AG04449 (cell line): ENCODE measurements at regions not wholly inside any gene's neighbourhood (a gene's known extent, or its start where the extent isn't known, plus 50 kb on each side); places are given as distances from the start of the nearest gene placed in this dataset.

Experiments used
- CTCF ChIA-PET: fragments of 350-600 bp; formaldehyde crosslinking; extraction: SDS; loops from one replicate; lab custom pipeline; 2021; ENCODE audit warnings: antibody characterized with exemption; lab: Yijun Ruan, JAX
- POLR2A ChIA-PET: fragments of 400-600, 350-600 bp; formaldehyde crosslinking; extraction: SDS; loops from one replicate; lab custom pipeline; 2020; ENCODE audit warnings: antibody characterized with exemption, inconsistent platforms; lab: Yijun Ruan, JAX
- DNase-seq: peaks from one replicate; pipeline ENCODE4 v3.0.0-alpha.2; 2010; ENCODE audit warnings: low read depth, low spot score
- H3K4me3 ChIP-seq: 2 replicates; pipeline ENCODE4 v1.5.1; 2011; ENCODE audit warnings: low read depth, mild to moderate bottlenecking, control low read depth, low read length
- TF ChIP-seq, protein P1 (sequence below): IDR thresholded peaks from one replicate; pipeline ENCODE4 v1.5.1; 2011; ENCODE audit warnings: mild to moderate bottlenecking, moderate library complexity, low read length, control low read depth, inconsistent platforms; ENCODE audit not compliant: insufficient read depth; ENCODE audit errors: missing control alignments

- no peak overlapping the region for H3K4me3 ChIP-seq
- CTCF ChIA-PET: no interaction called here
- TF ChIP-seq, protein P1, sequence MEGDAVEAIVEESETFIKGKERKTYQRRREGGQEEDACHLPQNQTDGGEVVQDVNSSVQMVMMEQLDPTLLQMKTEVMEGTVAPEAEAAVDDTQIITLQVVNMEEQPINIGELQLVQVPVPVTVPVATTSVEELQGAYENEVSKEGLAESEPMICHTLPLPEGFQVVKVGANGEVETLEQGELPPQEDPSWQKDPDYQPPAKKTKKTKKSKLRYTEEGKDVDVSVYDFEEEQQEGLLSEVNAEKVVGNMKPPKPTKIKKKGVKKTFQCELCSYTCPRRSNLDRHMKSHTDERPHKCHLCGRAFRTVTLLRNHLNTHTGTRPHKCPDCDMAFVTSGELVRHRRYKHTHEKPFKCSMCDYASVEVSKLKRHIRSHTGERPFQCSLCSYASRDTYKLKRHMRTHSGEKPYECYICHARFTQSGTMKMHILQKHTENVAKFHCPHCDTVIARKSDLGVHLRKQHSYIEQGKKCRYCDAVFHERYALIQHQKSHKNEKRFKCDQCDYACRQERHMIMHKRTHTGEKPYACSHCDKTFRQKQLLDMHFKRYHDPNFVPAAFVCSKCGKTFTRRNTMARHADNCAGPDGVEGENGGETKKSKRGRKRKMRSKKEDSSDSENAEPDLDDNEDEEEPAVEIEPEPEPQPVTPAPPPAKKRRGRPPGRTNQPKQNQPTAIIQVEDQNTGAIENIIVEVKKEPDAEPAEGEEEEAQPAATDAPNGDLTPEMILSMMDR: no peak
- no peak for DNase-seq
- POLR2A ChIA-PET: no interaction called here
Measured at GRCh38 chr15:95409626-95410310, 920.7 kb upstream of the NR2F2 start.

DNA sequence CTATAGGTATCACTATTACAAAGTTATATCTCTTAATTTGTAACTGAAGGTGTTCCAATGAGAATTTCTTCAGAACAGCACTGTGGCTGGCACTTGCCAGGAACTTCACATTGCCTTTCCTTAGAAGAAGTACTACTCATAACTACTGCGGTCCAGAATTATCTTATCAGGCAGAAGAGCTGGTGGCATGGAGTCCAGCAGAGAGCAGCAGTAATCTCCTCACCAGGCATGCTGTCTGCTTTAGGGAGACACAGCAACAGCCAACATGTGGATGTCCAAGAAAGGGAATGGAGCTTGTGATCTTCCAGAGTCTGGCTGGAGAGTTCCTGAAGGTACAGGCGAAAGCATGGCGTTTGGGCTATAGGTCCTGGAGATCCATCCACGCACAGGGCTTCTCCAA is 919.7 kb upstream of the NR2F2 start:
- CTCF ChIA-PET: no interaction called here
- POLR2A ChIA-PET: no interaction called here
- no peak for DNase-seq
- no peak overlapping the region for H3K4me3 ChIP-seq
- TF ChIP-seq, protein P1: no peak

GRCh38 chr15:95416576-95416975 is 913.9 kb upstream of the NR2F2 start:
- CTCF ChIA-PET: no interaction called here
- POLR2A ChIA-PET: no interaction called here
- no peak for DNase-seq
- no peak overlapping the region for H3K4me3 ChIP-seq
- TF ChIP-seq, protein P1: no peak

DNA sequence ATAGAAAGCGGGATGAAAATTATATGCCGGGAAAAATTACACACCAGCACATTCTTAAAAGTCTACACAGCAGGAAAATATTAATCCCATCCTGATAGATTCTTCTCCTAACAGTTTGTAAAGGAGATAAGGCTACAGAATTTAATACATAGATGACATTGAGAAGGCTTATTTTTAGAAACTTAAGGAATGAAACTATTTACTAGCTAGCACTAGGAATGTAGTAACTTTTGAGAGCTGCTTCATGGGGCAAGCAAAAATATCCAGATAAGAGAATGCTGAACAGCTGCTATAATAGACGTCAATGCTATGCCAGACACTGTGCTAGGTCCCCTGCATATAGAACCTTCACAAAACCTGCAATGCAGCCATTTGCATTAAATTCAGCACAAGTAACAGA is 912.7 kb upstream of the NR2F2 start:
- ChIA-PET POLR2A (no interaction called here), CTCF (no interaction called here)
- no peak for DNase-seq
- TF ChIP-seq, protein P1: no peak
- no peak overlapping the region for H3K4me3 ChIP-seq

DNA sequence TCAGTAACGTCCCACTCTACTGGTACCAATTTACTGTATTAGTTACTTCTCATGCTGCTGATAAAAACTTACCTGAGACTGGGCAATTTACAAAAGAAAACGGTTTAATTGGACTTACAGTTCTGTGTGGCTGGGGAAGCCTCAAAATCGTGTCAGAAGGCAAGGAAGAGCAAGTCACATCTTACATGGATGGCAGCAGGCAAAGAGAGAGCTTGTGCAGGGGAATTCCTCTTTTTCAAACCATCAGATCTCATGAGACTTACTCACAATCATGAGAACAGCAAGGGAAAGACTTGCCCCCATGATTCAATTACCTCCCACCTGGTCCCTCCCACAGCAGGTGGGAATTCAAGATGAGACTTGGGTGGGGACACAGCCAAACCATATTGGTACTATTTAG is 908.2 kb upstream of the NR2F2 start:
- DNase-seq: no peak
- H3K4me3 ChIP-seq: no peak overlapping the region
- TF ChIP-seq, protein P1: no peak
- ChIA-PET CTCF (no interaction called here), POLR2A (no interaction called here)

DNA sequence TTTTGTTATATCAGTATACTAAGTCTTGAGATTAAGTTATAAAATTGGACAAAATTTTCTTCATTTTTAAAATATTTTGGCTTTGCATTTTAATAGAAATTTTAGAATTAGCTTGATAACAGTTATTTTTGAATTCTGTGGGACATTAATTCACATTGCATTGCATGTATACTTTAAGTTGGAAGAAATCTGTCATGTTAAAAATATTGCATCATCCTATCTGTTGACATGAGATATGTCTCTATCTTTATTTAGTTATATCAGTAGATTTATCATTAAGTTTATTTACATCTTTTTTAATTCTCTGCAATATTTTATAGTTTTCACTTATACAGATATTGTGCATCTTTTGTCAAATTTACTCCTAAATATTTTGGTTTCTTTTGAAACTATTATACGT is 904.6 kb upstream of the NR2F2 start:
- CTCF ChIA-PET: no interaction called here
- POLR2A ChIA-PET: no interaction called here
- TF ChIP-seq, protein P1: no peak
- no peak for DNase-seq
- H3K4me3 ChIP-seq: no peak overlapping the region
